HUES48 (cell line): ENCODE measurements at regions not wholly inside any gene's neighbourhood (a gene's known extent, or its start where the extent isn't known, plus 50 kb on each side); places are given as distances from the start of the nearest gene placed in this dataset.

Source experiments
- H3K27ac ChIP-seq: one replicate; pipeline ENCODE4 v1.7.0; 2013; ENCODE audit warnings: low read depth, low read length, inconsistent platforms
- H3K27me3 ChIP-seq: 2 replicates; pipeline ENCODE4 v1.6.1; 2013; ENCODE audit warnings: mild to moderate bottlenecking, low read length; ENCODE audit not compliant: control insufficient read depth, insufficient read depth
- H3K36me3 ChIP-seq: 2 replicates; pipeline ENCODE4 v1.6.1; 2013; ENCODE audit warnings: low read length; ENCODE audit not compliant: control insufficient read depth, insufficient read depth
- H3K4me1 ChIP-seq: 2 replicates; pipeline ENCODE4 v1.6.1; 2013; ENCODE audit warnings: mild to moderate bottlenecking, low read length; ENCODE audit not compliant: control insufficient read depth, insufficient read depth
- H3K4me3 ChIP-seq: 2 replicates; pipeline ENCODE4 v1.5.1; 2013; ENCODE audit warnings: mild to moderate bottlenecking, low read depth, low read length
- H3K9ac ChIP-seq: 2 replicates; pipeline ENCODE4 v1.6.1; 2013; ENCODE audit warnings: mild to moderate bottlenecking, low read depth, low read length, moderate library complexity
- H3K9me3 ChIP-seq: 2 replicates; pipeline ENCODE4 v1.6.1; 2013; ENCODE audit warnings: low read length; ENCODE audit not compliant: control insufficient read depth, insufficient read depth

GRCh38 chr5:103923616-103924168 lies 361.1 kb upstream of the NUDT12 start:
- Histone ChIP-seq H3K4me3 (no peak overlapping the region), H3K27me3 (no peaks in the 10 kb centered on the region), H3K4me1 (peaks cover 17% of the 10 kb centered on the region), H3K9me3 (no peaks in the 10 kb centered on the region), H3K27ac (no peak overlapping the region), H3K9ac (no peak overlapping the region), H3K36me3 (no peaks in the 10 kb centered on the region)

GRCh38 chr5:103919506-103919905 lies 356.9 kb upstream of the NUDT12 start:
- Histone ChIP-seq H3K9ac (no peak overlapping the region), H3K4me1 (peaks cover 14% of the 10 kb centered on the region), H3K9me3 (no peaks in the 10 kb centered on the region), H3K4me3 (no peak overlapping the region), H3K36me3 (no peaks in the 10 kb centered on the region), H3K27ac (peak overlapping the region; percentile 67), H3K27me3 (no peaks in the 10 kb centered on the region)

- H3K4me1 ChIP-seq = peaks cover 14% of the 10 kb centered on the region
- peak overlapping the region; percentile 67 for H3K27ac ChIP-seq
- no peak overlapping the region for H3K9ac ChIP-seq
- H3K4me3 ChIP-seq = no peak overlapping the region
- no peaks in the 10 kb centered on the region for H3K27me3 ChIP-seq
- no peaks in the 10 kb centered on the region for H3K9me3 ChIP-seq
- no peaks in the 10 kb centered on the region for H3K36me3 ChIP-seq
These were observed 356.2 kb upstream of the NUDT12 start for GRCh38 chr5:103918668-103919367.

- Histone ChIP-seq H3K4me1 (peaks cover 14% of the 10 kb centered on the region), H3K27me3 (no peaks in the 10 kb centered on the region)
These were observed 352.5 kb upstream of the NUDT12 start for GRCh38 chr5:103915081-103915480.

GRCh38 chr5:103910786-103911185 lies 348.2 kb upstream of the NUDT12 start:
- Histone ChIP-seq H3K9me3 (no peaks in the 10 kb centered on the region), H3K36me3 (no peaks in the 10 kb centered on the region), H3K4me3 (no peak overlapping the region), H3K9ac (no peak overlapping the region), H3K27me3 (no peaks in the 10 kb centered on the region), H3K27ac (no peak overlapping the region), H3K4me1 (peaks cover 12% of the 10 kb centered on the region)

More at GRCh38 chr5:103915081-103915480, 352.5 kb upstream of the NUDT12 start:
- no peaks in the 10 kb centered on the region for H3K36me3 ChIP-seq
- no peaks in the 10 kb centered on the region for H3K9me3 ChIP-seq
- H3K9ac ChIP-seq = no peak overlapping the region
- H3K27ac ChIP-seq = no peak overlapping the region
- H3K4me3 ChIP-seq = no peak overlapping the region

- H3K27me3 ChIP-seq = no peaks in the 10 kb centered on the region
These were observed 347.4 kb upstream of the NUDT12 start for GRCh38 chr5:103910011-103910410.

GRCh38 chr5:103909391-103909790 lies 346.8 kb upstream of the NUDT12 start:
- H3K27ac ChIP-seq = no peak overlapping the region
- no peak overlapping the region for H3K9ac ChIP-seq
- peaks cover 12% of the 10 kb centered on the region for H3K4me1 ChIP-seq

More at GRCh38 chr5:103910011-103910410, 347.4 kb upstream of the NUDT12 start:
- H3K9me3 ChIP-seq = no peaks in the 10 kb centered on the region
- no peak overlapping the region for H3K9ac ChIP-seq
- H3K4me3 ChIP-seq = no peak overlapping the region
- no peak overlapping the region for H3K27ac ChIP-seq
- H3K4me1 ChIP-seq = peaks cover 12% of the 10 kb centered on the region
- no peaks in the 10 kb centered on the region for H3K36me3 ChIP-seq

GRCh38 chr5:103908336-103909080 lies 345.9 kb upstream of the NUDT12 start:
- peaks cover 12% of the 10 kb centered on the region for H3K4me1 ChIP-seq
- no peak overlapping the region for H3K4me3 ChIP-seq
- no peaks in the 10 kb centered on the region for H3K27me3 ChIP-seq
- H3K9me3 ChIP-seq = no peaks in the 10 kb centered on the region
- no peaks in the 10 kb centered on the region for H3K36me3 ChIP-seq
- H3K27ac ChIP-seq = no peak overlapping the region
- no peak overlapping the region for H3K9ac ChIP-seq

More at GRCh38 chr5:103909391-103909790, 346.8 kb upstream of the NUDT12 start:
- Histone ChIP-seq H3K36me3 (no peaks in the 10 kb centered on the region), H3K27me3 (no peaks in the 10 kb centered on the region), H3K9me3 (no peaks in the 10 kb centered on the region), H3K4me3 (no peak overlapping the region)

GRCh38 chr5:103907001-103907400 lies 344.4 kb upstream of the NUDT12 start:
- Histone ChIP-seq H3K4me1 (peaks cover 12% of the 10 kb centered on the region), H3K4me3 (no peak overlapping the region), H3K9me3 (no peaks in the 10 kb centered on the region), H3K27me3 (no peaks in the 10 kb centered on the region), H3K27ac (no peak overlapping the region), H3K36me3 (no peaks in the 10 kb centered on the region), H3K9ac (no peak overlapping the region)

- Histone ChIP-seq H3K27me3 (no peaks in the 10 kb centered on the region), H3K4me1 (peaks cover 12% of the 10 kb centered on the region), H3K9me3 (no peaks in the 10 kb centered on the region), H3K9ac (no peak overlapping the region), H3K27ac (no peak overlapping the region), H3K4me3 (no peak overlapping the region), H3K36me3 (no peaks in the 10 kb centered on the region)
These were observed 342.1 kb upstream of the NUDT12 start for GRCh38 chr5:103904651-103905050.

GRCh38 chr5:103902893-103903292 lies 340.3 kb upstream of the NUDT12 start:
- H3K9me3 ChIP-seq = no peaks in the 10 kb centered on the region
- H3K4me3 ChIP-seq = no peak overlapping the region
- H3K9ac ChIP-seq = no peak overlapping the region
- H3K27me3 ChIP-seq = no peaks in the 10 kb centered on the region
- peaks cover 3% of the 10 kb centered on the region; the same call in 1 of the 2 replicates for H3K4me1 ChIP-seq
- no peaks in the 10 kb centered on the region for H3K36me3 ChIP-seq
- no peak overlapping the region for H3K27ac ChIP-seq
